Endodermal cell (in vitro differentiated cells): ENCODE measurements at regions not wholly inside any gene's neighbourhood (a gene's known extent, or its start where the extent isn't known, plus 50 kb on each side); places are given as distances from the start of the nearest gene placed in this dataset.

Source experiments
- DNase-seq: peaks from one replicate; pipeline ENCODE4 v3.0.0-alpha.2; 2017
- H3K27ac ChIP-seq: 2 replicates; pipeline ENCODE4 v1.5.1; 2013; ENCODE audit warnings: mild to moderate bottlenecking, low read depth, low read length, moderate library complexity
- H3K27me3 ChIP-seq: 2 replicates; pipeline ENCODE4 v1.6.1; 2013; ENCODE audit warnings: mild to moderate bottlenecking, low read length, moderate library complexity; ENCODE audit not compliant: insufficient read depth, control insufficient read depth, poor library complexity, severe bottlenecking
- H3K36me3 ChIP-seq: 2 replicates; pipeline ENCODE4 v1.7.0; 2013; ENCODE audit warnings: mild to moderate bottlenecking, low read length, moderate library complexity; ENCODE audit not compliant: control insufficient read depth, insufficient read depth
- H3K4me1 ChIP-seq: one replicate; pipeline ENCODE4 v1.7.0; 2013; ENCODE audit warnings: low read length; ENCODE audit not compliant: control insufficient read depth, insufficient read depth
- H3K4me3 ChIP-seq: 2 replicates; pipeline ENCODE4 v1.5.1; 2013; ENCODE audit warnings: mild to moderate bottlenecking, low read length, moderate library complexity
- H3K9ac ChIP-seq: 2 replicates; pipeline ENCODE4 v1.6.1; 2013; ENCODE audit warnings: mild to moderate bottlenecking, low read length, moderate library complexity; ENCODE audit not compliant: poor library complexity, severe bottlenecking; ENCODE audit errors: extremely low read depth
- H3K9me3 ChIP-seq: 2 replicates; pipeline ENCODE4 v1.6.1; 2013; ENCODE audit warnings: mild to moderate bottlenecking, low read length, moderate library complexity; ENCODE audit not compliant: control insufficient read depth
- H3K27ac Mint-ChIP-seq: 2 replicates; pipeline ENCODE4 v1.8.0; 2020; ENCODE audit warnings: mixed read lengths
- H3K27me3 Mint-ChIP-seq: 2 replicates; pipeline ENCODE4 v1.8.0; 2021; ENCODE audit warnings: mild to moderate bottlenecking, mixed read lengths; ENCODE audit not compliant: insufficient read depth
- H3K36me3 Mint-ChIP-seq: 2 replicates; pipeline ENCODE4 v1.8.0; 2020; ENCODE audit warnings: low read depth, mixed read lengths
- H3K4me1 Mint-ChIP-seq: 2 replicates; pipeline ENCODE4 v1.8.0; 2020; ENCODE audit warnings: mixed read lengths
- H3K4me3 Mint-ChIP-seq: 2 replicates; pipeline ENCODE4 v1.8.0; 2020; ENCODE audit warnings: mild to moderate bottlenecking, moderate library complexity, mixed read lengths
- H3K9me3 Mint-ChIP-seq: 2 replicates; pipeline ENCODE4 v1.8.0; 2020; ENCODE audit warnings: mild to moderate bottlenecking, mixed read lengths
- WGBS, 2 experiments: methylation state at CpG; one replicate each; pipeline versions ENCODE4 v1.1.5 to v1.1.7; 2013; ENCODE audit warnings: missing lambda C conversion rate in 2 of 2, mixed read lengths in 1 of 2; ENCODE audit not compliant: insufficient coverage in 1 of 2, insufficient read length in 1 of 2; 5-methylcytosine and 5-hydroxymethylcytosine counted together
- TF ChIP-seq, protein P1 (sequence below): fragments of 200-600 bp; sonication (generic); conservative IDR thresholded peaks from 2 replicates; pipeline ENCODE4 v1.5.0; 2021; ENCODE audit warnings: antibody characterized with exemption, mild to moderate bottlenecking

DNA sequence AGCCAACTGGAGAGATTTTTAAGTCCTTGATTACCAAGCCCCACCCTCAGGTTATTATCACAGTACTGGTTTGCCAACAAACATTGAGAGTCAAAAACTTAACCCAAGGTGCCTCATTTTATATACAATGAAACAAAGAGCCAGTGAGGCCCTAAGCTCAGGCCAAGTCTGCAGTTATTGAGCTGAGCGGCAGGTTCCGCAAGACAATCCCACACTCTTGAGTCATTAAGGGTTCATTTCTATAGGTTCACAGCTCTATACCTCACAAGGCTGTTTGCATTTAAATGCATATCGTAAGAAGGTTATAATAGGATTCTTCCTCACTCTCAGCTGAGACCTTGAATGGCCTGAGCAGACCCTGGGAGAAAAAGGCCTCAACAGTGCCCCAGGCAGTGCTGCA lies 268.4 kb upstream of the RGPD4 start:
- 97 to 100% methylated on average over 1 to 3 of the region's 3 CpGs for WGBS, 2 experiments
- Mint-ChIP-seq H3K4me3 (no peak overlapping the region), H3K36me3 (peaks cover 2% of the 10 kb centered on the region), H3K27me3 (no peaks in the 10 kb centered on the region), H3K9me3 (peaks cover 55% of the 10 kb centered on the region), H3K27ac (no peak overlapping the region), H3K4me1 (no peaks in the 10 kb centered on the region)
- DNase-seq = no peak
- H3K9me3 ChIP-seq = peaks cover 53% of the 10 kb centered on the region
- TF ChIP-seq, protein P1, sequence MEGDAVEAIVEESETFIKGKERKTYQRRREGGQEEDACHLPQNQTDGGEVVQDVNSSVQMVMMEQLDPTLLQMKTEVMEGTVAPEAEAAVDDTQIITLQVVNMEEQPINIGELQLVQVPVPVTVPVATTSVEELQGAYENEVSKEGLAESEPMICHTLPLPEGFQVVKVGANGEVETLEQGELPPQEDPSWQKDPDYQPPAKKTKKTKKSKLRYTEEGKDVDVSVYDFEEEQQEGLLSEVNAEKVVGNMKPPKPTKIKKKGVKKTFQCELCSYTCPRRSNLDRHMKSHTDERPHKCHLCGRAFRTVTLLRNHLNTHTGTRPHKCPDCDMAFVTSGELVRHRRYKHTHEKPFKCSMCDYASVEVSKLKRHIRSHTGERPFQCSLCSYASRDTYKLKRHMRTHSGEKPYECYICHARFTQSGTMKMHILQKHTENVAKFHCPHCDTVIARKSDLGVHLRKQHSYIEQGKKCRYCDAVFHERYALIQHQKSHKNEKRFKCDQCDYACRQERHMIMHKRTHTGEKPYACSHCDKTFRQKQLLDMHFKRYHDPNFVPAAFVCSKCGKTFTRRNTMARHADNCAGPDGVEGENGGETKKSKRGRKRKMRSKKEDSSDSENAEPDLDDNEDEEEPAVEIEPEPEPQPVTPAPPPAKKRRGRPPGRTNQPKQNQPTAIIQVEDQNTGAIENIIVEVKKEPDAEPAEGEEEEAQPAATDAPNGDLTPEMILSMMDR = no peak
- no peak overlapping the region for H3K27ac ChIP-seq
- H3K4me1 ChIP-seq = no peaks in the 10 kb centered on the region
- H3K9ac ChIP-seq = no peak overlapping the region
- no peaks in the 10 kb centered on the region for H3K36me3 ChIP-seq
- H3K27me3 ChIP-seq = peaks cover 14% of the 10 kb centered on the region
- no peak overlapping the region for H3K4me3 ChIP-seq

DNA sequence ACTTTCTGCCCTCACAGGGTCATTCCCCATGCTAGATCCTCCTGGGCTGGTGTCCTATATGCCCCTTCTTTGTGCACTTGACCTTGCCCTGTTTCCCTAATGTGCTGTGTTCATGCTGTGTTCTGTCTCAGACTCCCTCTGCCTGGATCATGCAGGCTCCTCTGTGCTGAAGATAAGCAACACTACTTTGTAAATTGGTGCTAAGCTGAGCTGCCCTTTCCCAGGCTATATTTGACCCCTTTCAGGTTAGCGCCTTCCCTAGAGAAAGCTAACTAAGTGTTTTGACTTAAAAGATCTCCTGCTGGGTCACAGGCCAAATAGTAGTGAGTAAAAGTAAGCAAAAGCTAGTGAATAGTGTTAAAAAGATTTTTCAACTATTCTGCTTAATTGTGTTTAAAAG lies 257.2 kb upstream of the RGPD4 start:
- no peak overlapping the region for H3K9ac ChIP-seq
- WGBS, 2 experiments = 56 to 83% methylated on average over 1 of the region's 1 CpG

DNA sequence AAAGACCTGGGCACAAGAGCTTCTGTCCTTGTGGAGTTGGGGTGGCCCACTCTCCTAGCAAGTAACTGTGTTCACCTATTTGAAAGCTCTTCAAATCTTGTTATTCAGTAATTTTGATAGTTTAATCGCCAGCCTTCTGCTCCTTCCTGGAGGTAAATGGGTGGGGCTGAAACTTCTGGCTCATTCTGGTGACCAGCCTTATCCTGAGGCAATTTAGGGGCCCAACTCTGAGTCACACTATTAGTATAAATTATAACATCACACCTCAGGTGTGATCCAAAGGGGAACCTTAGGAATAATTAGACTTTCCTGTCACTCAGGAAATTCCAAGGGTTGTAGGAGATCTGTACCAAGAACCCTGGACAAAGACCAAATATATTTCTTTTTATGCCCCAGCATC lies 255.8 kb upstream of the RGPD4 start:
- Mint-ChIP-seq H3K36me3 (peaks cover 2% of the 10 kb centered on the region), H3K4me1 (peaks cover 10% of the 10 kb centered on the region), H3K27ac (no peak overlapping the region), H3K4me3 (no peak overlapping the region), H3K9me3 (peaks cover 19% of the 10 kb centered on the region), H3K27me3 (peaks cover 24% of the 10 kb centered on the region)
- DNase-seq = no peak
- peaks cover 3% of the 10 kb centered on the region for H3K4me1 ChIP-seq
- H3K9ac ChIP-seq = no peak overlapping the region
- peaks cover 14% of the 10 kb centered on the region for H3K27me3 ChIP-seq
- H3K27ac ChIP-seq = no peak overlapping the region
- TF ChIP-seq, protein P1 = no peak
- no peaks in the 10 kb centered on the region for H3K9me3 ChIP-seq
- 88% methylated on average over 1 of the region's 1 CpG; no CpG with 5 or more reads in 1 of the 2 experiments for WGBS, 2 experiments
- H3K36me3 ChIP-seq = no peaks in the 10 kb centered on the region
- no peak overlapping the region for H3K4me3 ChIP-seq

More for the DNA sequence above, 257.2 kb upstream of the RGPD4 start:
- TF ChIP-seq, protein P1 = no peak
- Mint-ChIP-seq H3K4me3 (no peak overlapping the region), H3K27me3 (peaks cover 23% of the 10 kb centered on the region), H3K36me3 (peaks cover 2% of the 10 kb centered on the region), H3K4me1 (peaks cover 10% of the 10 kb centered on the region), H3K9me3 (peaks cover 16% of the 10 kb centered on the region), H3K27ac (no peak overlapping the region)
- H3K27ac ChIP-seq = peak overlapping the region; percentile 50
- no peaks in the 10 kb centered on the region for H3K36me3 ChIP-seq
- H3K9me3 ChIP-seq = no peaks in the 10 kb centered on the region
- H3K4me1 ChIP-seq = peaks cover 3% of the 10 kb centered on the region
- peak; percentile 61 for DNase-seq
- H3K4me3 ChIP-seq = no peak overlapping the region
- peaks cover 14% of the 10 kb centered on the region for H3K27me3 ChIP-seq
